ENCODE measurements at regions not wholly inside any gene's neighbourhood (a gene's known extent, or its start where the extent isn't known, plus 50 kb on each side); places are given as distances from the start of the nearest gene placed in this dataset.
A peak's percentile ranks its signal among the peaks of the same experiment; 100 is the strongest.

GRCh38 chr6:25100288-25100687, 164.5 kb upstream of the RIPOR2 start:
- H3K4me3 Mint-ChIP-seq = no peak overlapping the region
- DNase-seq (no peak), ATAC-seq (no peak)
- H3K4me1 Mint-ChIP-seq = no peaks in the 10 kb centered on the region
- H3K27me3 Mint-ChIP-seq = no peaks in the 10 kb centered on the region
- no peaks in the 10 kb centered on the region for H3K9me3 Mint-ChIP-seq
- no peak overlapping the region for H3K27ac Mint-ChIP-seq

- H3K27me3 Mint-ChIP-seq = no peaks in the 10 kb centered on the region
- ATAC-seq = no peak
- no peak overlapping the region for H3K27ac Mint-ChIP-seq
- H3K4me1 Mint-ChIP-seq = no peaks in the 10 kb centered on the region
- H3K9me3 Mint-ChIP-seq = no peaks in the 10 kb centered on the region
- no peak overlapping the region for H3K4me3 Mint-ChIP-seq
- DNase-seq = no peak
Observed at GRCh38 chr6:25103603-25104002, 167.8 kb upstream of the RIPOR2 start.

- Mint-ChIP-seq H3K9me3 (no peaks in the 10 kb centered on the region), H3K4me1 (no peaks in the 10 kb centered on the region), H3K27me3 (no peaks in the 10 kb centered on the region), H3K27ac (peak overlapping the region in 1 of 2 donors; percentile 6), H3K4me3 (no peak overlapping the region)
- ATAC-seq (no peak), DNase-seq (no peak)
Observed at GRCh38 chr6:25105070-25105925, 169.5 kb upstream of the RIPOR2 start.

- Mint-ChIP-seq H3K4me3 (no peak overlapping the region), H3K27me3 (no peaks in the 10 kb centered on the region), H3K27ac (peak overlapping the region in 1 of 2 donors; percentile 59), H3K4me1 (no peaks in the 10 kb centered on the region), H3K9me3 (no peaks in the 10 kb centered on the region)
- no peak for ATAC-seq
- no peak for DNase-seq
Observed at GRCh38 chr6:25107218-25107617, 171.5 kb upstream of the RIPOR2 start.

GRCh38 chr6:25111782-25112181, 167.4 kb upstream of the CARMIL1 start:
- Mint-ChIP-seq H3K27ac (no peak overlapping the region), H3K4me1 (no peaks in the 10 kb centered on the region), H3K4me3 (no peak overlapping the region), H3K27me3 (no peaks in the 10 kb centered on the region), H3K9me3 (no peaks in the 10 kb centered on the region)
- ATAC-seq (no peak), DNase-seq (no peak)

- DNase-seq = no peak
Observed at GRCh38 chr6:25112322-25112773, 166.8 kb upstream of the CARMIL1 start.

GRCh38 chr6:25113436-25113835, 165.7 kb upstream of the CARMIL1 start:
- no peak overlapping the region for H3K4me3 Mint-ChIP-seq
- DNase-seq (no peak), ATAC-seq (no peak)
- no peaks in the 10 kb centered on the region for H3K27me3 Mint-ChIP-seq
- H3K4me1 Mint-ChIP-seq = peaks cover 12% of the 10 kb centered on the region
- H3K9me3 Mint-ChIP-seq = no peaks in the 10 kb centered on the region
- no peak overlapping the region for H3K27ac Mint-ChIP-seq

More at GRCh38 chr6:25112322-25112773, 166.8 kb upstream of the CARMIL1 start:
- peaks cover 2% of the 10 kb centered on the region for H3K4me1 Mint-ChIP-seq
- H3K27ac Mint-ChIP-seq = no peak overlapping the region
- H3K4me3 Mint-ChIP-seq = no peak overlapping the region
- H3K27me3 Mint-ChIP-seq = no peaks in the 10 kb centered on the region
- ATAC-seq = no peak
- no peaks in the 10 kb centered on the region for H3K9me3 Mint-ChIP-seq

- no peak for DNase-seq
- no peak for ATAC-seq
- Mint-ChIP-seq H3K4me1 (peaks cover 36% of the 10 kb centered on the region), H3K9me3 (peaks cover 0 to 5% of the 10 kb centered on the region in 2 donors), H3K4me3 (no peak overlapping the region), H3K27me3 (no peaks in the 10 kb centered on the region), H3K27ac (peak overlapping the region in 1 of 2 donors; percentile 55)
Observed at GRCh38 chr6:25118038-25118437, 161.1 kb upstream of the CARMIL1 start.

GRCh38 chr6:25121186-25121585, 158.0 kb upstream of the CARMIL1 start:
- Mint-ChIP-seq H3K27ac (no peak overlapping the region), H3K27me3 (no peaks in the 10 kb centered on the region), H3K4me3 (peak overlapping the region in 1 of 2 donors; percentile 1), H3K4me1 (peaks cover 57% of the 10 kb centered on the region), H3K9me3 (peaks cover 0 to 5% of the 10 kb centered on the region in 2 donors)
- no peak for DNase-seq
- ATAC-seq = no peak

- Mint-ChIP-seq H3K4me1 (peaks cover 57% of the 10 kb centered on the region), H3K9me3 (peaks cover 0 to 5% of the 10 kb centered on the region in 2 donors), H3K27me3 (no peaks in the 10 kb centered on the region), H3K4me3 (no peak overlapping the region), H3K27ac (no peak overlapping the region)
- no peak for DNase-seq
- ATAC-seq = no peak
Observed at GRCh38 chr6:25122001-25122400, 157.2 kb upstream of the CARMIL1 start.

- no peak for ATAC-seq
Observed at GRCh38 chr6:25122622-25123237, 156.4 kb upstream of the CARMIL1 start.

GRCh38 chr6:25124216-25124715, 154.9 kb upstream of the CARMIL1 start:
- Mint-ChIP-seq H3K4me1 (peaks cover 55% of the 10 kb centered on the region), H3K27me3 (no peaks in the 10 kb centered on the region)
- no peak for DNase-seq

More at GRCh38 chr6:25122622-25123237, 156.4 kb upstream of the CARMIL1 start:
- H3K4me3 Mint-ChIP-seq = no peak overlapping the region
- peaks cover 55% of the 10 kb centered on the region for H3K4me1 Mint-ChIP-seq
- H3K27ac Mint-ChIP-seq = no peak overlapping the region
- peaks cover 0 to 5% of the 10 kb centered on the region in 2 donors for H3K9me3 Mint-ChIP-seq
- no peaks in the 10 kb centered on the region for H3K27me3 Mint-ChIP-seq
- no peak for DNase-seq

GRCh38 chr6:25125736-25126135, 153.4 kb upstream of the CARMIL1 start:
- no peaks in the 10 kb centered on the region for H3K27me3 Mint-ChIP-seq
- ATAC-seq (no peak), DNase-seq (no peak)
- H3K9me3 Mint-ChIP-seq = peaks cover 0 to 5% of the 10 kb centered on the region in 2 donors
- no peak overlapping the region for H3K4me3 Mint-ChIP-seq
- H3K4me1 Mint-ChIP-seq = peaks cover 54% of the 10 kb centered on the region
- H3K27ac Mint-ChIP-seq = no peak overlapping the region

More at GRCh38 chr6:25124216-25124715, 154.9 kb upstream of the CARMIL1 start:
- Mint-ChIP-seq H3K27ac (peak overlapping the region in 1 of 2 donors; percentile 49), H3K9me3 (peaks cover 0 to 5% of the 10 kb centered on the region in 2 donors), H3K4me3 (no peak overlapping the region)
- ATAC-seq = no peak

GRCh38 chr6:25127076-25127837, 151.9 kb upstream of the CARMIL1 start:
- Mint-ChIP-seq H3K27ac (no peak overlapping the region), H3K4me1 (peaks cover 58% of the 10 kb centered on the region), H3K4me3 (peak overlapping the region; percentile 9 to 24), H3K27me3 (no peaks in the 10 kb centered on the region), H3K9me3 (no peaks in the 10 kb centered on the region)
- no peak for DNase-seq
- ATAC-seq = no peak

- DNase-seq (no peak), ATAC-seq (no peak)
- peak overlapping the region in 1 of 2 donors; percentile 59 for H3K4me3 Mint-ChIP-seq
- H3K27me3 Mint-ChIP-seq = no peaks in the 10 kb centered on the region
- H3K27ac Mint-ChIP-seq = no peak overlapping the region
- H3K9me3 Mint-ChIP-seq = peaks cover 9% of the 10 kb centered on the region in 2 donors
- H3K4me1 Mint-ChIP-seq = peaks cover 55% of the 10 kb centered on the region
Observed at GRCh38 chr6:25130518-25130917, 148.7 kb upstream of the CARMIL1 start.
